GM12878 (cell line): ENCODE measurements at regions not wholly inside any gene's neighbourhood (a gene's known extent, or its start where the extent isn't known, plus 50 kb on each side); places are given as distances from the start of the nearest gene placed in this dataset.

ENCODE experiments used
- ATAC-seq: fragments of 200-7000 bp; cut with Tn5 transposase; 3 replicates; pipeline ENCODE4 v1.9.1; 2020; ENCODE audit warnings: mild to moderate bottlenecking, moderate library complexity
- BruUV-seq: library from RNA; stranded (reverse); fragments of 400-500 nt; replicated peaks from 2 replicates; lab custom pipeline; 2021; lab: Mats Ljungman, UMichigan
- CTCF ChIA-PET: fragments of 300-600 bp; sonication (Branson Sonifier 250); formaldehyde crosslinking; extraction: SDS; loops from one replicate; lab custom pipeline; 2021; ENCODE audit warnings: inconsistent platforms; lab: Yijun Ruan, JAX
- POLR2A ChIA-PET: fragments of 350-600 bp; formaldehyde crosslinking; extraction: SDS; loops from one replicate; lab custom pipeline; 2021; ENCODE audit warnings: inconsistent platforms; lab: Charles Lee
- RAD21 ChIA-PET: fragments of 300-600 bp; sonication (Branson Sonifier 250); formaldehyde crosslinking; loops from one replicate; lab custom pipeline; 2023; ENCODE audit warnings: antibody characterized with exemption; ENCODE audit not compliant: unreplicated experiment; lab: Charles Lee
- SMC1A ChIA-PET: fragments of 300-600 bp; sonication (Branson Sonifier 250); formaldehyde crosslinking; loops from one replicate; lab custom pipeline; 2023; ENCODE audit not compliant: unreplicated experiment, uncharacterized antibody; lab: Charles Lee
- DNase-seq: peaks from one replicate; pipeline ENCODE4 v3.0.0-alpha.2; 2011; ENCODE audit warnings: low read depth, low spot score
- FAIRE-seq: peaks from 3 replicates; lab custom pipeline; 2011; peaks lifted over from hg19 to GRCh38; lab: Jason Lieb, UNC
- H2AFZ ChIP-seq: 2 replicates; pipeline ENCODE4 v1.6.0; 2011; ENCODE audit warnings: low read depth, low read length, control low read depth; ENCODE audit not compliant: control insufficient read depth
- H3K27ac ChIP-seq: 2 replicates; pipeline ENCODE4 v1.5.1; 2011; ENCODE audit warnings: control low read depth; ENCODE audit not compliant: control insufficient read depth, insufficient read depth
- H3K27me3 ChIP-seq, 2 experiments: replicated peaks in 1 of 2; 2 replicates each; pipeline versions ENCODE4 v1.6.0 to v1.6.1; 2011; ENCODE audit warnings: low read length in 1 of 2; ENCODE audit not compliant: control insufficient read depth in 2 of 2, insufficient read depth in 2 of 2
- H3K36me3 ChIP-seq, 2 experiments: 2 replicates each; pipeline ENCODE4 v1.5.1; 2011; ENCODE audit warnings: low read length in 1 of 2; ENCODE audit not compliant: control insufficient read depth in 2 of 2, insufficient read depth in 2 of 2
- H3K4me1 ChIP-seq: 2 replicates; pipeline ENCODE4 v1.6.1; 2011; ENCODE audit warnings: mild to moderate bottlenecking, low read length, moderate library complexity, mixed read lengths; ENCODE audit not compliant: control insufficient read depth, insufficient read depth
- H3K4me2 ChIP-seq: 2 replicates; pipeline ENCODE4 v1.6.0; 2011; ENCODE audit warnings: control low read depth; ENCODE audit not compliant: control insufficient read depth, insufficient read depth
- H3K4me3 ChIP-seq: fragments of 200-600 bp; sonication (generic); 2 replicates; pipeline ENCODE4 v1.5.1; 2016
- H3K79me2 ChIP-seq: 2 replicates; pipeline ENCODE4 v1.6.0; 2011; ENCODE audit warnings: low read length; ENCODE audit not compliant: control insufficient read depth, insufficient read depth
- H3K9ac ChIP-seq: 2 replicates; pipeline ENCODE4 v1.8.0; 2011; ENCODE audit warnings: low read length, control low read depth, mixed read lengths; ENCODE audit not compliant: control insufficient read depth, insufficient read depth
- H3K9me3 ChIP-seq: replicated peaks from 3 replicates; pipeline ENCODE4 v1.5.1; 2011; ENCODE audit warnings: mild to moderate bottlenecking, low read length; ENCODE audit not compliant: control insufficient read depth, insufficient read depth
- H4K20me1 ChIP-seq: 2 replicates; pipeline ENCODE4 v1.6.0; 2011; ENCODE audit not compliant: control insufficient read depth, insufficient read depth
- BCL11A ChIP-seq: IDR thresholded peaks from 2 replicates; pipeline ENCODE4 v1.6.1; 2011; ENCODE audit warnings: low read depth, low read length
- FOXK2 ChIP-seq: fragments of 450-650 bp; IDR thresholded peaks from 2 replicates; pipeline ENCODE4 v1.6.1; 2017; ENCODE audit warnings: mild to moderate bottlenecking, moderate library complexity
- JUNB ChIP-seq: IDR thresholded peaks from 2 replicates; pipeline ENCODE4 v1.6.1; 2016; ENCODE audit warnings: antibody characterized with exemption, mild to moderate bottlenecking
- JUND ChIP-seq: IDR thresholded peaks from 2 replicates; pipeline ENCODE4 v1.6.1; 2012; ENCODE audit warnings: low read depth, mild to moderate bottlenecking, low read length, improper control_type of control experiment, moderate library complexity
- NBN ChIP-seq: fragments of 450-650 bp; IDR thresholded peaks from 2 replicates; pipeline ENCODE4 v1.6.1; 2016
- POLR2A ChIP-seq: IDR thresholded peaks from 2 replicates; pipeline ENCODE4 v1.6.1; 2011; ENCODE audit warnings: low read depth, mild to moderate bottlenecking, low read length
- SREBF1 ChIP-seq: IDR thresholded peaks from 2 replicates; pipeline ENCODE4 v1.6.1; 2012; ENCODE audit warnings: mild to moderate bottlenecking, low read length
- YY1 ChIP-seq: IDR thresholded peaks from 2 replicates; pipeline ENCODE4 v1.6.1; 2011; ENCODE audit warnings: low read depth, mild to moderate bottlenecking, low read length
- ZNF217 ChIP-seq: fragments of 450-650 bp; IDR thresholded peaks from 2 replicates; pipeline ENCODE4 v1.6.1; 2017; ENCODE audit warnings: antibody characterized with exemption, mild to moderate bottlenecking
- WGBS: methylation state at CpG from one replicate; pipeline ENCODE4 v1.1.6; 2016; ENCODE audit warnings: low lambda C conversion rate; ENCODE audit not compliant: insufficient replicate concordance, insufficient coverage; ENCODE audit errors: missing lambda C conversion rate; 5-methylcytosine and 5-hydroxymethylcytosine counted together
- in situ Hi-C: fragments of 300-500 bp; cut with MboI; formaldehyde crosslinking; loops from 9 replicates; pipeline ENCODE4 v1.14.3; 2018; ENCODE audit warnings: mixed read lengths
- intact Hi-C: fragments of 100-400 bp; cut with micrococcal nuclease; formaldehyde crosslinking; loops from one replicate; pipeline ENCODE4 v1.14.2; 2022; ENCODE audit not compliant: unreplicated experiment
- TF ChIP-seq, protein P1 (sequence below): fragments of 450-650 bp; IDR thresholded peaks from 2 replicates; pipeline ENCODE4 v1.6.1; 2017; ENCODE audit warnings: antibody characterized with exemption, mild to moderate bottlenecking, moderate library complexity

DNA sequence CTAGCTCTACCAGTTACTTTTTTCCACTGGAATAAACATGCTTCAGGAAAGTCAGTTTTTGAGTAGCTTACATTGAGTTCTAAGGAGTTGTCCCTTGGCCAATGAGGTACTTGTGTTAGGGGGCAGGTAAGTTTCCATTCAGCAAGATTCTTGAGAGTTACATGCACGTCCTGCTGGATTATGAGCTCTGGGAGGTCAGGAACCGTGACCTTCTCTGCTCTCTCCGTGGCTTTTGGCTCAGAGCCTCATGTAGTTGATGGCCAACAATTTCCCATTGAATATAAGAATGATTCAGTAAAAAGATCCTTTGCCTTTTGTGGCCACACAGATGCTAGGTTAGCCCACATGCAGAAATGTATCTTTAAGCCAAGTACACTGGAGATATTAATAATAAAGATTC lies 181.8 kb upstream of the RALGAPA2 start:
- no peaks in the 10 kb centered on the region for H3K79me2 ChIP-seq
- 0% methylated on average over 3 of the region's 3 CpGs for WGBS
- no peak overlapping the region for H3K4me3 ChIP-seq
- H2AFZ ChIP-seq = no peak overlapping the region
- in situ Hi-C loops (no loop called here), intact Hi-C loops (no loop called here)
- DNase-seq = no peak
- H4K20me1 ChIP-seq = no peaks in the 10 kb centered on the region
- no peak for ATAC-seq
- ChIA-PET SMC1A (no interaction called here), RAD21 (no interaction called here), POLR2A (no interaction called here), CTCF (interaction anchor here (0.9 to 1.5 kb wide), 2 partner anchors 10 to 34 kb away, joined by 3 read pairs; no protein-coding TSS in a partner anchor)
- H3K36me3 ChIP-seq = no peaks in the 10 kb centered on the region
- TF ChIP-seq NBN (no peak), SREBF1 (no peak), POLR2A (no peak), YY1 (no peak), BCL11A (no peak), JUND (no peak)
- H3K9me3 ChIP-seq = no peaks in the 10 kb centered on the region
- no TSS peak for BruUV-seq
- H3K27me3 ChIP-seq = no peaks in the 10 kb centered on the region
- no peak for FAIRE-seq
- no peak overlapping the region for H3K9ac ChIP-seq
- H3K4me1 ChIP-seq = no peaks in the 10 kb centered on the region
- H3K27ac ChIP-seq = no peak overlapping the region
- H3K4me2 ChIP-seq = no peak overlapping the region

DNA sequence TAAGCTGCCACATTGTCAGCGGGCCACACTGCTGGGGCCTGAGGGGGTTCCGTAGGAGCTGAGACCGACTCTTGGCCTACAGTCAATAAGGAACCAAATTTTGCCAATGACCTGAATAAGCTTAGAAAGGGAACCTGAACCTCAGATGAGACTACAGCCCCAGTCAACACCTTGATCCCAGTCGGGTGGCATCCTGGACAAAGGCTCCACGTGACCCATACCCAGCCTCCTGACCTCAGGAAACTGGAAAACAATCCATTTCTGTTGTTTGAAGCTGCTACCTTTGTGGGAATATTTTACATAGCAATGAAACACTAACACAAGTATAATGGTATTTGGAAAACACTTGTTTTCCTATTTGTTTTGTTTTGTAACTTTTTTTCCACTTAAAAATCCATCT lies 179.9 kb upstream of the RALGAPA2 start:
- no peak overlapping the region for H3K27ac ChIP-seq
- H2AFZ ChIP-seq = no peak overlapping the region
- WGBS = 33% methylated on average over 5 of the region's 5 CpGs
- no peaks in the 10 kb centered on the region for H4K20me1 ChIP-seq
- in situ Hi-C loops (no loop called here), intact Hi-C loops (no loop called here)
- no peak overlapping the region for H3K9ac ChIP-seq
- no peaks in the 10 kb centered on the region for H3K79me2 ChIP-seq
- ATAC-seq = no peak
- no peak overlapping the region for H3K4me3 ChIP-seq
- no peaks in the 10 kb centered on the region for H3K9me3 ChIP-seq
- TF ChIP-seq ZNF217 = no peak
- TF ChIP-seq JUNB = no peak
- TF ChIP-seq FOXK2 = no peak
- TF ChIP-seq, protein P1, sequence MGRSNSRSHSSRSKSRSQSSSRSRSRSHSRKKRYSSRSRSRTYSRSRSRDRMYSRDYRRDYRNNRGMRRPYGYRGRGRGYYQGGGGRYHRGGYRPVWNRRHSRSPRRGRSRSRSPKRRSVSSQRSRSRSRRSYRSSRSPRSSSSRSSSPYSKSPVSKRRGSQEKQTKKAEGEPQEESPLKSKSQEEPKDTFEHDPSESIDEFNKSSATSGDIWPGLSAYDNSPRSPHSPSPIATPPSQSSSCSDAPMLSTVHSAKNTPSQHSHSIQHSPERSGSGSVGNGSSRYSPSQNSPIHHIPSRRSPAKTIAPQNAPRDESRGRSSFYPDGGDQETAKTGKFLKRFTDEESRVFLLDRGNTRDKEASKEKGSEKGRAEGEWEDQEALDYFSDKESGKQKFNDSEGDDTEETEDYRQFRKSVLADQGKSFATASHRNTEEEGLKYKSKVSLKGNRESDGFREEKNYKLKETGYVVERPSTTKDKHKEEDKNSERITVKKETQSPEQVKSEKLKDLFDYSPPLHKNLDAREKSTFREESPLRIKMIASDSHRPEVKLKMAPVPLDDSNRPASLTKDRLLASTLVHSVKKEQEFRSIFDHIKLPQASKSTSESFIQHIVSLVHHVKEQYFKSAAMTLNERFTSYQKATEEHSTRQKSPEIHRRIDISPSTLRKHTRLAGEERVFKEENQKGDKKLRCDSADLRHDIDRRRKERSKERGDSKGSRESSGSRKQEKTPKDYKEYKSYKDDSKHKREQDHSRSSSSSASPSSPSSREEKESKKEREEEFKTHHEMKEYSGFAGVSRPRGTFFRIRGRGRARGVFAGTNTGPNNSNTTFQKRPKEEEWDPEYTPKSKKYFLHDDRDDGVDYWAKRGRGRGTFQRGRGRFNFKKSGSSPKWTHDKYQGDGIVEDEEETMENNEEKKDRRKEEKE = no peak
- ChIA-PET POLR2A (no interaction called here), CTCF (interaction anchor here (1.8 kb wide), 1 partner anchor 32 kb away, joined by 5 read pairs; no protein-coding TSS in a partner anchor), RAD21 (interaction anchor here (0.5 kb wide), 1 partner anchor 159 kb away, joined by 3 read pairs; no protein-coding TSS in a partner anchor), SMC1A (interaction anchor here (1.0 kb wide), 1 partner anchor 108 kb away, joined by 3 read pairs; no protein-coding TSS in a partner anchor)
- no peak for FAIRE-seq
- H3K27me3 ChIP-seq = no peaks in the 10 kb centered on the region
- DNase-seq = no peak
- BruUV-seq = no TSS peak
- H3K36me3 ChIP-seq = no peaks in the 10 kb centered on the region
- H3K4me2 ChIP-seq = no peak overlapping the region
- H3K4me1 ChIP-seq = no peaks in the 10 kb centered on the region
